ENCODE measurements at regions not wholly inside any gene's neighbourhood (a gene's known extent, or its start where the extent isn't known, plus 50 kb on each side); places are given as distances from the start of the nearest gene placed in this dataset.

GRCh38 chr5:68371607-68372006 lies 156.1 kb downstream of the PIK3R1 start:
- TF ChIP-seq CTCF (IDR thresholded peaks at IDR 0.05) = no peak
- no peak for TF ChIP-seq POLR2A (IDR thresholded peaks at IDR 0.05)

Measured in lower leg skin (tissue), 3 donors.